CD14-positive monocyte (primary cell): ENCODE measurements at regions not wholly inside any gene's neighbourhood (a gene's known extent, or its start where the extent isn't known, plus 50 kb on each side); places are given as distances from the start of the nearest gene placed in this dataset.

ENCODE experiments used
- DNase-seq, 3 donors: peaks; one replicate each; pipeline ENCODE4 v3.0.0-alpha.2; 2011 to 2022
- H2AFZ ChIP-seq: 2 replicates; pipeline ENCODE4 v1.6.0; 2012; ENCODE audit warnings: mild to moderate bottlenecking, low read depth, low read length, inconsistent platforms; ENCODE audit not compliant: insufficient read depth, poor library complexity, severe bottlenecking
- H3K27ac ChIP-seq, 2 donors: 1 replicate in 1 of 2; 2 replicates in 1 of 2; pipeline ENCODE4 v1.5.1; 2012 to 2013; ENCODE audit warnings: low read length in 2 of 2, control low read depth in 1 of 2, inconsistent platforms in 1 of 2, low read depth in 1 of 2, mild to moderate bottlenecking in 1 of 2
- H3K27me3 ChIP-seq, 2 donors: one replicate each; pipeline versions ENCODE4 v1.6.0 to v1.6.1; 2011 to 2013; ENCODE audit warnings: low read length in 2 of 2; ENCODE audit not compliant: control insufficient read depth in 2 of 2, insufficient read depth in 2 of 2
- H3K36me3 ChIP-seq, 2 donors: replicated peaks in 1 of 2; 1 replicate in 1 of 2; 2 replicates in 1 of 2; pipeline versions ENCODE4 v1.5.1 to v1.6.1; 2012 to 2013; ENCODE audit warnings: low read length in 2 of 2, control low read depth in 1 of 2, inconsistent platforms in 1 of 2, mild to moderate bottlenecking in 1 of 2; ENCODE audit not compliant: insufficient read depth in 2 of 2, control insufficient read depth in 1 of 2
- H3K4me1 ChIP-seq, 2 donors: 1 replicate in 1 of 2; 2 replicates in 1 of 2; pipeline versions ENCODE4 v1.5.1 to v1.6.1; 2012 to 2013; ENCODE audit warnings: low read length in 2 of 2, control low read depth in 1 of 2, inconsistent platforms in 1 of 2, mild to moderate bottlenecking in 1 of 2, moderate library complexity in 1 of 2; ENCODE audit not compliant: insufficient read depth in 2 of 2, control insufficient read depth in 1 of 2
- H3K4me2 ChIP-seq: replicated peaks from 2 replicates; pipeline ENCODE3; 2012; ENCODE audit warnings: low read length, moderate library complexity, mild to moderate bottlenecking; ENCODE audit not compliant: poor library complexity, severe bottlenecking; ENCODE audit errors: extremely low read depth
- H3K4me3 ChIP-seq, 3 experiments: fragments of 200-600 bp in 1 of 3; sonication (generic) in 1 of 3; replicated peaks in 1 of 3; 1 replicate in 2 of 3; 2 replicates in 1 of 3; pipeline ENCODE4 v1.5.1; 2011 to 2013; ENCODE audit warnings: low read length in 3 of 3, mild to moderate bottlenecking in 3 of 3, control low read depth in 2 of 3, low read depth in 2 of 3, inconsistent platforms in 1 of 3, moderate library complexity in 1 of 3
- H3K79me2 ChIP-seq: 2 replicates; pipeline ENCODE4 v1.6.0; 2012; ENCODE audit warnings: mild to moderate bottlenecking, control low read depth, inconsistent platforms, low read length, moderate library complexity; ENCODE audit not compliant: insufficient read depth
- H3K9ac ChIP-seq: 2 replicates; pipeline ENCODE4 v1.6.0; 2017; ENCODE audit warnings: low read length, mild to moderate bottlenecking; ENCODE audit not compliant: insufficient read depth, poor library complexity, severe bottlenecking
- H3K9me3 ChIP-seq, 2 donors: replicated peaks in 1 of 2; 1 replicate in 1 of 2; 2 replicates in 1 of 2; pipeline versions ENCODE4 v1.5.1 to v1.6.1; 2012 to 2013; ENCODE audit warnings: low read length in 2 of 2, control low read depth in 1 of 2; ENCODE audit not compliant: control insufficient read depth in 1 of 2, insufficient read depth in 1 of 2
- H4K20me1 ChIP-seq: 2 replicates; pipeline ENCODE4 v1.6.0; 2012; ENCODE audit warnings: mild to moderate bottlenecking, low read length, control low read depth, moderate library complexity; ENCODE audit not compliant: insufficient read depth
- H3K27ac Mint-ChIP-seq, 7 donors: one replicate each; pipeline ENCODE4 v1.8.0; 2020; ENCODE audit warnings: mild to moderate bottlenecking in 7 of 7, mixed read lengths in 7 of 7, moderate library complexity in 6 of 7, inconsistent platforms in 2 of 7
- H3K27me3 Mint-ChIP-seq, 3 donors: one replicate each; pipeline ENCODE4 v1.8.0; 2021 to 2022; ENCODE audit warnings: low read depth in 3 of 3, mild to moderate bottlenecking in 3 of 3, mixed read lengths in 3 of 3, moderate library complexity in 3 of 3, inconsistent platforms in 1 of 3
- H3K36me3 Mint-ChIP-seq, 2 donors: one replicate each; pipeline ENCODE4 v1.8.0; 2020; ENCODE audit warnings: mixed read lengths in 2 of 2, inconsistent platforms in 1 of 2, mild to moderate bottlenecking in 1 of 2
- H3K4me1 Mint-ChIP-seq: one replicate; pipeline ENCODE4 v1.8.0; 2020; ENCODE audit warnings: mild to moderate bottlenecking, mixed read lengths
- H3K4me3 Mint-ChIP-seq, 2 donors: one replicate each; pipeline ENCODE4 v1.8.0; 2020; ENCODE audit warnings: mild to moderate bottlenecking in 2 of 2, mixed read lengths in 2 of 2, moderate library complexity in 1 of 2
- H3K9me3 Mint-ChIP-seq, 7 donors: one replicate each; pipeline ENCODE4 v1.8.0; 2020 to 2022; ENCODE audit warnings: mixed read lengths in 7 of 7, mild to moderate bottlenecking in 6 of 7, moderate library complexity in 6 of 7, inconsistent platforms in 2 of 7
- CTCF ChIP-seq: fragments of 200-600 bp; IDR thresholded peaks from one replicate; pipeline ENCODE4 v1.8.0; 2022; ENCODE audit warnings: antibody characterized with exemption, mild to moderate bottlenecking
- WGBS: methylation state at CpG from one replicate; pipeline ENCODE4 v1.1.5; 2013; ENCODE audit warnings: missing lambda C conversion rate; ENCODE audit not compliant: insufficient coverage; 5-methylcytosine and 5-hydroxymethylcytosine counted together
- intact Hi-C, 2 donors: fragments of 100-400 bp; cut with micrococcal nuclease; formaldehyde crosslinking; loops; one replicate each; pipeline versions ENCODE4 v1.15.0 to v1.15.1; 2023

GRCh38 chr12:3364661-3365462 lies 126.1 kb upstream of the PRMT8 start:
- Histone ChIP-seq H3K4me3 (no peak overlapping the region), H3K27ac (no peak overlapping the region), H3K9ac (no peak overlapping the region), H4K20me1 (no peaks in the 10 kb centered on the region), H3K4me2 (no peak overlapping the region), H3K36me3 (no peaks in the 10 kb centered on the region), H3K9me3 (peaks cover 12 to 24% of the 10 kb centered on the region in 2 donors), H3K4me1 (peaks cover 21 to 24% of the 10 kb centered on the region in 2 donors), H3K79me2 (no peaks in the 10 kb centered on the region), H2AFZ (no peak overlapping the region), H3K27me3 (peaks cover 30 to 43% of the 10 kb centered on the region in 2 donors)
- peaks cover 0 to 5% of the 10 kb centered on the region in 2 donors for H3K36me3 Mint-ChIP-seq
- H3K4me1 Mint-ChIP-seq: peaks cover 25% of the 10 kb centered on the region
- peak overlapping the region in 1 of 2 donors; percentile 86 for H3K4me3 Mint-ChIP-seq
- intact Hi-C loops: no loop called here
- peak overlapping the region in 3 of 7 donors; percentile 4 to 84 (median 27) for H3K27ac Mint-ChIP-seq
- peaks cover 6 to 28% (median 21%) of the 10 kb centered on the region in 7 donors for H3K9me3 Mint-ChIP-seq
- no peak for TF ChIP-seq CTCF
- DNase-seq: no peak
- peaks cover 17 to 27% (median 24%) of the 10 kb centered on the region in 3 donors for H3K27me3 Mint-ChIP-seq
- WGBS: 95% methylated on average over 13 of the region's 13 CpGs

GRCh38 chr12:3365463-3366411 lies 125.3 kb upstream of the PRMT8 start:
- Histone ChIP-seq H3K4me1 (peaks cover 21 to 24% of the 10 kb centered on the region in 2 donors), H3K9me3 (peaks cover 12 to 24% of the 10 kb centered on the region in 2 donors), H2AFZ (no peak overlapping the region), H3K27me3 (peaks cover 30 to 52% of the 10 kb centered on the region in 2 donors), H3K9ac (no peak overlapping the region), H3K36me3 (no peaks in the 10 kb centered on the region), H3K4me3 (no peak overlapping the region), H4K20me1 (no peaks in the 10 kb centered on the region), H3K4me2 (no peak overlapping the region), H3K79me2 (no peaks in the 10 kb centered on the region), H3K27ac (no peak overlapping the region)
- Mint-ChIP-seq H3K27ac (peak overlapping the region in 2 of 7 donors; percentile 40 to 83), H3K4me1 (peaks cover 25% of the 10 kb centered on the region), H3K4me3 (peak overlapping the region in 1 of 2 donors; percentile 86), H3K9me3 (peaks cover 6 to 28% (median 21%) of the 10 kb centered on the region in 7 donors), H3K27me3 (peaks cover 20 to 27% (median 20%) of the 10 kb centered on the region in 3 donors), H3K36me3 (peaks cover 0 to 5% of the 10 kb centered on the region in 2 donors)
- no peak for DNase-seq
- no peak for TF ChIP-seq CTCF
- 6% methylated on average over 72 of the region's 87 CpGs for WGBS
- intact Hi-C loops: no loop called here
